ENCODE measurements at regions not wholly inside any gene's neighbourhood (a gene's known extent, or its start where the extent isn't known, plus 50 kb on each side); places are given as distances from the start of the nearest gene placed in this dataset.

DNA sequence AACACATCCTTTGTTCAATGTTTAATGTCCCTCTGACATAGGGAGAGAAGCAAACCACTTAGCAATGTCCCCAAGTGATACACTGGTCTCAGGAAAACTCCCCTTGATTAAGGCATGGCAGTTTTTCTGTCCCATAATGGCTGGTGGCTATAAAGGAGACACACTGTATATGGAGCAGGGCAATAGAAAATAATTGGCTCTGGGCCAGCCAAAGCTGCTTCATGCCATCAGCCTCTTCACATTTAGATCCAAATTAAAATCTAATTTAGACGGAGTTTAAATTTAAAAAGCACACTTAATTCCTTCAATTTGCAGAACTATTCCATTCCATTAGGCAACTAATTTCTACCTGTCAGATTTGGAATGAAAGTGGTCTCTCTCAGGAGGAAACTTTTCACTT lies 638.1 kb downstream of the DSC3 start:
- TF ChIP-seq, protein P1, sequence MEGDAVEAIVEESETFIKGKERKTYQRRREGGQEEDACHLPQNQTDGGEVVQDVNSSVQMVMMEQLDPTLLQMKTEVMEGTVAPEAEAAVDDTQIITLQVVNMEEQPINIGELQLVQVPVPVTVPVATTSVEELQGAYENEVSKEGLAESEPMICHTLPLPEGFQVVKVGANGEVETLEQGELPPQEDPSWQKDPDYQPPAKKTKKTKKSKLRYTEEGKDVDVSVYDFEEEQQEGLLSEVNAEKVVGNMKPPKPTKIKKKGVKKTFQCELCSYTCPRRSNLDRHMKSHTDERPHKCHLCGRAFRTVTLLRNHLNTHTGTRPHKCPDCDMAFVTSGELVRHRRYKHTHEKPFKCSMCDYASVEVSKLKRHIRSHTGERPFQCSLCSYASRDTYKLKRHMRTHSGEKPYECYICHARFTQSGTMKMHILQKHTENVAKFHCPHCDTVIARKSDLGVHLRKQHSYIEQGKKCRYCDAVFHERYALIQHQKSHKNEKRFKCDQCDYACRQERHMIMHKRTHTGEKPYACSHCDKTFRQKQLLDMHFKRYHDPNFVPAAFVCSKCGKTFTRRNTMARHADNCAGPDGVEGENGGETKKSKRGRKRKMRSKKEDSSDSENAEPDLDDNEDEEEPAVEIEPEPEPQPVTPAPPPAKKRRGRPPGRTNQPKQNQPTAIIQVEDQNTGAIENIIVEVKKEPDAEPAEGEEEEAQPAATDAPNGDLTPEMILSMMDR (conservative IDR thresholded peaks at IDR 0.05): no peak
- no peak for TF ChIP-seq ZFX (IDR thresholded peaks at IDR 0.05)
